HepG2 (cell line): ENCODE measurements at regions not wholly inside any gene's neighbourhood (a gene's known extent, or its start where the extent isn't known, plus 50 kb on each side); places are given as distances from the start of the nearest gene placed in this dataset.

ENCODE experiments used
- ATAC-seq: fragments of 200-7000 bp; cut with Tn5 transposase; 3 replicates; pipeline ENCODE4 v1.9.1; 2020; ENCODE audit warnings: mild to moderate bottlenecking, moderate library complexity
- BruUV-seq: library from RNA; stranded (reverse); fragments of 400-500 nt; replicated peaks from 2 replicates; lab custom pipeline; 2021; lab: Mats Ljungman, UMichigan
- CTCF ChIA-PET: fragments of 300-600 bp; formaldehyde crosslinking; extraction: SDS; loops from one replicate; lab custom pipeline; 2021; ENCODE audit warnings: low total read pairs, inconsistent platforms, low intra/inter-chr PET ratio; lab: Yijun Ruan, JAX
- POLR2A ChIA-PET: fragments of 350-600 bp; sonication (Branson Sonifier 250); formaldehyde crosslinking; loops from one replicate; lab custom pipeline; 2020; ENCODE audit warnings: antibody characterized with exemption, inconsistent platforms; lab: Yijun Ruan, JAX
- DNase-seq: peaks from one replicate; pipeline ENCODE4 v3.0.0-alpha.2; 2015; ENCODE audit warnings: low spot score
- FAIRE-seq: peaks from 3 replicates; lab custom pipeline; 2011; peaks lifted over from hg19 to GRCh38; lab: Jason Lieb, UNC
- H2AFZ ChIP-seq: one replicate; pipeline ENCODE4 v1.6.1; 2011; ENCODE audit warnings: low read length, inconsistent platforms
- H3K27ac ChIP-seq: fragments of 300-600 bp; 3 replicates; pipeline ENCODE4 v1.8.0; 2011; ENCODE audit warnings: mixed run types, mild to moderate bottlenecking, mixed read lengths, low read length, inconsistent platforms; ENCODE audit not compliant: insufficient read depth; ENCODE audit errors: extremely low read length
- H3K27me3 ChIP-seq, 2 experiments: fragments of 200-600 bp in 1 of 2; 2 replicates in 1 of 2; 3 replicates in 1 of 2; pipeline versions ENCODE4 v1.6.0 to v1.8.0; 2011; ENCODE audit warnings: low read length in 2 of 2, mild to moderate bottlenecking in 2 of 2, moderate library complexity in 2 of 2, inconsistent platforms in 1 of 2; ENCODE audit not compliant: insufficient read depth in 2 of 2, control insufficient read depth in 1 of 2
- H3K36me3 ChIP-seq, 2 experiments: fragments of 200-600 bp in 1 of 2; replicated peaks in 1 of 2; 2 replicates in 1 of 2; 3 replicates in 1 of 2; pipeline versions ENCODE4 v1.5.1 to v1.8.0; 2011; ENCODE audit warnings: low read length in 2 of 2, inconsistent platforms in 1 of 2; ENCODE audit not compliant: insufficient read depth in 2 of 2, control insufficient read depth in 1 of 2
- H3K4me1 ChIP-seq: 2 replicates; pipeline ENCODE4 v1.5.1; 2012; ENCODE audit warnings: low read length, inconsistent platforms; ENCODE audit not compliant: insufficient read depth
- H3K4me2 ChIP-seq: 2 replicates; pipeline ENCODE4 v1.6.0; 2011; ENCODE audit warnings: low read depth, low read length, inconsistent platforms
- H3K4me3 ChIP-seq, 3 experiments: fragments of 200-600 bp in 1 of 3; sonication (generic), shearing (Covaris generic) in 1 of 3; replicated peaks in 1 of 3; 2 replicates each; pipeline ENCODE4 v1.5.1; 2011 to 2016; ENCODE audit warnings: low read length in 3 of 3, inconsistent platforms in 2 of 3, low read depth in 2 of 3, mild to moderate bottlenecking in 2 of 3, control low read depth in 1 of 3, mixed read lengths in 1 of 3; ENCODE audit not compliant: insufficient read depth in 1 of 3
- H3K79me2 ChIP-seq: one replicate; pipeline ENCODE4 v1.6.1; 2011; ENCODE audit warnings: low read length, inconsistent platforms; ENCODE audit not compliant: insufficient read depth
- H3K9ac ChIP-seq: 2 replicates; pipeline ENCODE4 v1.6.0; 2011; ENCODE audit warnings: mild to moderate bottlenecking, low read depth, low read length, inconsistent platforms; ENCODE audit not compliant: insufficient read depth
- H3K9me3 ChIP-seq: 2 replicates; pipeline ENCODE4 v1.5.1; 2012; ENCODE audit warnings: mild to moderate bottlenecking, low read length
- H4K20me1 ChIP-seq: 2 replicates; pipeline ENCODE4 v1.6.0; 2011; ENCODE audit warnings: inconsistent platforms, mild to moderate bottlenecking, low read length, moderate library complexity; ENCODE audit not compliant: insufficient read depth
- CCAR2 ChIP-seq: fragments of 200-400 bp; formaldehyde crosslinking; optimal IDR thresholded peaks from 2 replicates; pipeline ENCODE3; 2018; ENCODE audit warnings: low read depth, mild to moderate bottlenecking, low read length, moderate library complexity
- FOXA1 ChIP-seq, 2 experiments: fragments of 450-650 bp in 1 of 2; sonication (generic) in 1 of 2; formaldehyde crosslinking in 1 of 2; IDR thresholded peaks; 2 replicates each; pipeline versions ENCODE4 v1.4.0 to v1.6.1; 2016 to 2020; ENCODE audit warnings: missing genetic modification reagents in 1 of 2
- JUN ChIP-seq: sonication (generic); formaldehyde crosslinking; IDR thresholded peaks from 2 replicates; pipeline ENCODE4 v1.4.0; 2020; ENCODE audit warnings: mild to moderate bottlenecking, missing genetic modification reagents
- MTA1 ChIP-seq: sonication (generic); formaldehyde crosslinking; IDR thresholded peaks from 2 replicates; pipeline ENCODE4 v1.4.0; 2020; ENCODE audit warnings: missing genetic modification reagents, mild to moderate bottlenecking, borderline replicate concordance
- RORA ChIP-seq: sonication (generic); formaldehyde crosslinking; IDR thresholded peaks from 2 replicates; pipeline ENCODE4 v1.5.0; 2020; ENCODE audit warnings: mild to moderate bottlenecking, missing genetic modification reagents, moderate library complexity
- SRSF9 ChIP-seq: fragments of 200-400 bp; formaldehyde crosslinking; IDR thresholded peaks from 2 replicates; pipeline ENCODE4 v1.6.1; 2018; ENCODE audit warnings: borderline replicate concordance, mild to moderate bottlenecking, low read depth, low read length; ENCODE audit not compliant: insufficient read depth, poor library complexity, severe bottlenecking
- TRAFD1 ChIP-seq: sonication (generic); formaldehyde crosslinking; IDR thresholded peaks from 2 replicates; pipeline ENCODE4 v1.5.1; 2020; ENCODE audit warnings: missing genetic modification reagents, mild to moderate bottlenecking, borderline replicate concordance
- XBP1 ChIP-seq: sonication (generic); formaldehyde crosslinking; IDR thresholded peaks from 2 replicates; pipeline ENCODE4 v1.5.0; 2020; ENCODE audit warnings: missing genetic modification reagents
- ZNF101 ChIP-seq: sonication (generic); formaldehyde crosslinking; IDR thresholded peaks from 2 replicates; pipeline ENCODE4 v1.4.0; 2020; ENCODE audit warnings: mild to moderate bottlenecking, low read depth, missing genetic modification reagents, borderline replicate concordance
- ZNF253 ChIP-seq: sonication (generic); formaldehyde crosslinking; IDR thresholded peaks from 2 replicates; pipeline ENCODE4 v1.8.0; 2022; ENCODE audit warnings: mild to moderate bottlenecking, missing genetic modification reagents, borderline replicate concordance
- ZNF326 ChIP-seq: sonication (generic); formaldehyde crosslinking; IDR thresholded peaks from 2 replicates; pipeline ENCODE4 v1.4.0; 2020; ENCODE audit warnings: missing genetic modification reagents, borderline replicate concordance
- ZNF543 ChIP-seq: sonication (generic); formaldehyde crosslinking; IDR thresholded peaks from 2 replicates; pipeline ENCODE4 v1.4.0; 2020; ENCODE audit warnings: mild to moderate bottlenecking, missing genetic modification reagents
- ZNF7 ChIP-seq: IDR thresholded peaks from 2 replicates; pipeline ENCODE4 v1.6.1; 2016; ENCODE audit warnings: missing biosample characterization, missing genetic modification reagents
- ZNF740 ChIP-seq: sonication (generic); formaldehyde crosslinking; IDR thresholded peaks from 2 replicates; pipeline ENCODE4 v1.4.0; 2020; ENCODE audit warnings: missing genetic modification reagents
- WGBS: methylation state at CpG from one replicate; pipeline ENCODE4 v1.1.6; 2017; ENCODE audit warnings: low lambda C conversion rate; 5-methylcytosine and 5-hydroxymethylcytosine counted together
- in situ Hi-C: cut with HindIII; loops from 2 replicates; pipeline ENCODE4 v1.10.0; 2017; ENCODE audit warnings: low pct_unique_long_range_greater_than_20kb; ENCODE audit not compliant: extremely low pct_ligation_motif_present
- intact Hi-C: fragments of 100-400 bp; cut with micrococcal nuclease; formaldehyde crosslinking; loops from one replicate; pipeline ENCODE4 v1.10.0; 2022; ENCODE audit not compliant: unreplicated experiment

GRCh38 chr12:115687094-115687493 lies 590.4 kb downstream of the MED13L start:
- ChIA-PET POLR2A (no interaction called here), CTCF (no interaction called here)
- intact Hi-C loops (no loop called here), in situ Hi-C loops (no loop called here)
- Histone ChIP-seq H3K9me3 (no peaks in the 10 kb centered on the region), H3K27ac (no peak overlapping the region), H3K79me2 (no peaks in the 10 kb centered on the region), H3K36me3 (no peaks in the 10 kb centered on the region), H3K9ac (no peak overlapping the region), H3K4me2 (no peak overlapping the region), H3K27me3 (no peaks in the 10 kb centered on the region), H2AFZ (no peak overlapping the region), H3K4me3 (no peak overlapping the region), H3K4me1 (no peaks in the 10 kb centered on the region), H4K20me1 (no peaks in the 10 kb centered on the region)
- ATAC-seq, result no peak
- TF ChIP-seq ZNF543 (CRISPR knock-in tag), result no peak
- TF ChIP-seq ZNF7, result peak; percentile 57; the same call in 1 of the 2 replicates
- peak; percentile 6 for DNase-seq
- WGBS, result 31% methylated on average over 8 of the region's 8 CpGs
- BruUV-seq, result no TSS peak
- no peak for FAIRE-seq

- intact Hi-C loops (no loop called here), in situ Hi-C loops (no loop called here)
- ATAC-seq (no peak), FAIRE-seq (no peak), DNase-seq (no peak)
- H3K27ac ChIP-seq, result no peak overlapping the region
- ChIA-PET POLR2A (no interaction called here), CTCF (no interaction called here)
- no TSS peak for BruUV-seq
- no peaks in the 10 kb centered on the region for H3K27me3 ChIP-seq
- H3K79me2 ChIP-seq, result no peaks in the 10 kb centered on the region
- no peaks in the 10 kb centered on the region for H4K20me1 ChIP-seq
- no peaks in the 10 kb centered on the region for H3K36me3 ChIP-seq
- H2AFZ ChIP-seq, result no peak overlapping the region
- no peak overlapping the region for H3K9ac ChIP-seq
- 21% methylated on average over 5 of the region's 5 CpGs for WGBS
- H3K4me3 ChIP-seq, result no peak overlapping the region
- no peaks in the 10 kb centered on the region for H3K4me1 ChIP-seq
- no peaks in the 10 kb centered on the region for H3K9me3 ChIP-seq
- H3K4me2 ChIP-seq, result no peak overlapping the region
- TF ChIP-seq FOXA1 (IDR thresholded peaks at IDR 0.05) (no peak), FOXA1 (CRISPR knock-in tag; IDR thresholded peaks at IDR 0.05) (no peak), ZNF740 (CRISPR knock-in tag) (no peak), RORA (CRISPR knock-in tag) (no peak), XBP1 (CRISPR knock-in tag) (no peak), ZNF101 (CRISPR knock-in tag) (no peak), ZNF253 (CRISPR knock-in tag) (no peak), TRAFD1 (CRISPR knock-in tag) (no peak), SRSF9 (no peak), CCAR2 (no peak), MTA1 (no peak), ZNF326 (CRISPR knock-in tag) (no peak), JUN (CRISPR knock-in tag) (no peak)
Observed at GRCh38 chr12:115683240-115683780, 594.2 kb downstream of the MED13L start.
